B cell (primary cell): ENCODE measurements at regions not wholly inside any gene's neighbourhood (a gene's known extent, or its start where the extent isn't known, plus 50 kb on each side); places are given as distances from the start of the nearest gene placed in this dataset.

Source experiments
- CTCF ChIP-seq: fragments of 200-600 bp; IDR thresholded peaks from one replicate; pipeline ENCODE4 v1.8.0; 2022; ENCODE audit warnings: antibody characterized with exemption, mild to moderate bottlenecking
- EZH2 ChIP-seq: IDR thresholded peaks from 2 replicates; pipeline ENCODE4 v1.6.1; 2012; ENCODE audit warnings: borderline replicate concordance, low read depth, mild to moderate bottlenecking, moderate library complexity, low read length; ENCODE audit not compliant: insufficient read depth, poor library complexity, severe bottlenecking

- TF ChIP-seq CTCF = no peak
- TF ChIP-seq EZH2 = no peak
Observed at GRCh38 chr10:9214618-9215017, 1160.1 kb downstream of the GATA3 start.
